SU-DHL-6 (cell line): ENCODE measurements at regions not wholly inside any gene's neighbourhood (a gene's known extent, or its start where the extent isn't known, plus 50 kb on each side); places are given as distances from the start of the nearest gene placed in this dataset.

Experiments
- CTCF ChIP-seq: fragments of 200-600 bp; sonication (generic); IDR thresholded peaks from one replicate; pipeline ENCODE4 v1.5.1; 2017; ENCODE audit warnings: antibody characterized with exemption, mild to moderate bottlenecking, low read length, moderate library complexity; ENCODE audit not compliant: insufficient read depth, poor library complexity, severe bottlenecking
- EZH2phosphoT487 ChIP-seq: fragments of 200-600 bp; sonication (generic), shearing (Covaris generic); conservative IDR thresholded peaks from 2 replicates; pipeline ENCODE4 v1.6.1; 2018; ENCODE audit warnings: mild to moderate bottlenecking, antibody characterized with exemption, low read length, moderate library complexity, mixed read lengths

- TF ChIP-seq CTCF, result no peak
- TF ChIP-seq EZH2phosphoT487, result no peak
Observed at GRCh38 chr12:115194857-115195256, 510.9 kb upstream of the TBX3 start.
